ENCODE measurements at regions not wholly inside any gene's neighbourhood (a gene's known extent, or its start where the extent isn't known, plus 50 kb on each side); places are given as distances from the start of the nearest gene placed in this dataset.

GRCh38 chr9:118209343-118209742 is 505.1 kb downstream of the TLR4 start:
- TF ChIP-seq EZH2 (IDR thresholded peaks at IDR 0.05): no peak
- TF ChIP-seq POLR2AphosphoS5 (IDR thresholded peaks at IDR 0.05; ENCODE audit: borderline replicate concordance, low read depth, low read length): no peak

All from SK-N-MC (cell line).